HL-60 (cell line): ENCODE measurements at regions not wholly inside any gene's neighbourhood (a gene's known extent, or its start where the extent isn't known, plus 50 kb on each side); places are given as distances from the start of the nearest gene placed in this dataset.

Experiments used
- DNase-seq, 2 experiments: peaks; one replicate each; pipeline ENCODE4 v3.0.0-alpha.2; 2010 to 2020; ENCODE audit warnings: low read depth in 1 of 2, low spot score in 1 of 2
- H3K27ac ChIP-seq: fragments of 250-450 bp; sonication (Bioruptor Pico); replicated peaks from 2 replicates; pipeline ENCODE4 v1.5.1; 2020; ENCODE audit warnings: mild to moderate bottlenecking, moderate library complexity
- H3K27me3 ChIP-seq: fragments of 250-450 bp; sonication (Bioruptor Pico); 2 replicates; pipeline ENCODE4 v1.5.1; 2021; ENCODE audit warnings: mild to moderate bottlenecking, moderate library complexity; ENCODE audit not compliant: insufficient read depth, poor library complexity, severe bottlenecking
- H3K4me3 ChIP-seq: replicated peaks from 2 replicates; pipeline ENCODE4 v1.5.1; 2011; ENCODE audit warnings: mild to moderate bottlenecking, control low read depth, low read length; ENCODE audit not compliant: insufficient read depth
- GABPA ChIP-seq: IDR thresholded peaks from 2 replicates; pipeline ENCODE4 v1.6.1; 2012; ENCODE audit warnings: low read depth
- POLR2AphosphoS5 ChIP-seq: IDR thresholded peaks from 2 replicates; pipeline ENCODE4 v1.6.1; 2012; ENCODE audit warnings: low read depth
- SPI1 ChIP-seq: IDR thresholded peaks from 2 replicates; pipeline ENCODE4 v1.6.1; 2012; ENCODE audit warnings: low read depth, mild to moderate bottlenecking, borderline replicate concordance
- TF ChIP-seq, protein P1 (sequence below): IDR thresholded peaks from 2 replicates; pipeline ENCODE4 v1.6.1; 2012; ENCODE audit warnings: low read depth; ENCODE audit not compliant: insufficient replicate concordance
- TF ChIP-seq, protein P2 (sequence below): IDR thresholded peaks from one replicate; pipeline ENCODE4 v1.5.1; 2011; ENCODE audit warnings: low read length, control low read depth, inconsistent platforms; ENCODE audit not compliant: insufficient read depth

DNA sequence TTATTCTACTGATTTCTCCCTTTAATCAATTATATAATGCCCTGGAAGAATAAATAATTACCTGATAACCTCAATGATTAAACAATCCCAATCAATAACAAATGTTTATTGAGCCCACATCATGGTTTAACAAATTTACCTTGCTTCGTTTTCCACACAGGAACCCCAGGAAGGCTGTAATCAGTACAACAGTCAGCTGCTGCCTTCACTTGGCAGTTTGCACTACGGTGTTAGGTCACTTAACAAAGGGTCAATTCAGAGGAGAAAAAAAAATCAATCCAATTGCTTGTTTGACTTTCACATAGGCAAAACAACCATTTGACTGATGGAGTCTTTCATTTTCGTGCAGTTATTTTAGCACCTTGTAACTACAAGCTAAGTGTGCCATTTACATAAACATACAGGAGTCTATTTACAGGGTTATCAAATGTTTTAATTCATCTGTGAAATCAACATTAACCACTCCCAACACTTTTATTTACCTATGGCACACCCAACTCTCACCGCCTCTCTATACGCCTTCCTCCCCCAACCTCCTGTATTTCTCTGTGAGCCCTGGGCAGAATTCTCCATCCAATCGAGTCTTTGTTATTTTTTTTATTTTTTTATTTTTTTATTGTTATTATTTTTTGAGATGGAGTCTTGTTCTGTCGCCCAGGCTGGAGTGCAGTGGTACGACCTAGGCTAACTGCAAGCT, 140.4 kb upstream of the TAB2 start:
- DNase-seq, result no peak
- no peaks in the 10 kb centered on the region for H3K27me3 ChIP-seq
- TF ChIP-seq, protein P1, sequence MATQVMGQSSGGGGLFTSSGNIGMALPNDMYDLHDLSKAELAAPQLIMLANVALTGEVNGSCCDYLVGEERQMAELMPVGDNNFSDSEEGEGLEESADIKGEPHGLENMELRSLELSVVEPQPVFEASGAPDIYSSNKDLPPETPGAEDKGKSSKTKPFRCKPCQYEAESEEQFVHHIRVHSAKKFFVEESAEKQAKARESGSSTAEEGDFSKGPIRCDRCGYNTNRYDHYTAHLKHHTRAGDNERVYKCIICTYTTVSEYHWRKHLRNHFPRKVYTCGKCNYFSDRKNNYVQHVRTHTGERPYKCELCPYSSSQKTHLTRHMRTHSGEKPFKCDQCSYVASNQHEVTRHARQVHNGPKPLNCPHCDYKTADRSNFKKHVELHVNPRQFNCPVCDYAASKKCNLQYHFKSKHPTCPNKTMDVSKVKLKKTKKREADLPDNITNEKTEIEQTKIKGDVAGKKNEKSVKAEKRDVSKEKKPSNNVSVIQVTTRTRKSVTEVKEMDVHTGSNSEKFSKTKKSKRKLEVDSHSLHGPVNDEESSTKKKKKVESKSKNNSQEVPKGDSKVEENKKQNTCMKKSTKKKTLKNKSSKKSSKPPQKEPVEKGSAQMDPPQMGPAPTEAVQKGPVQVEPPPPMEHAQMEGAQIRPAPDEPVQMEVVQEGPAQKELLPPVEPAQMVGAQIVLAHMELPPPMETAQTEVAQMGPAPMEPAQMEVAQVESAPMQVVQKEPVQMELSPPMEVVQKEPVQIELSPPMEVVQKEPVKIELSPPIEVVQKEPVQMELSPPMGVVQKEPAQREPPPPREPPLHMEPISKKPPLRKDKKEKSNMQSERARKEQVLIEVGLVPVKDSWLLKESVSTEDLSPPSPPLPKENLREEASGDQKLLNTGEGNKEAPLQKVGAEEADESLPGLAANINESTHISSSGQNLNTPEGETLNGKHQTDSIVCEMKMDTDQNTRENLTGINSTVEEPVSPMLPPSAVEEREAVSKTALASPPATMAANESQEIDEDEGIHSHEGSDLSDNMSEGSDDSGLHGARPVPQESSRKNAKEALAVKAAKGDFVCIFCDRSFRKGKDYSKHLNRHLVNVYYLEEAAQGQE, result no peak
- no peak overlapping the region for H3K4me3 ChIP-seq
- H3K27ac ChIP-seq, result no peak overlapping the region

DNA sequence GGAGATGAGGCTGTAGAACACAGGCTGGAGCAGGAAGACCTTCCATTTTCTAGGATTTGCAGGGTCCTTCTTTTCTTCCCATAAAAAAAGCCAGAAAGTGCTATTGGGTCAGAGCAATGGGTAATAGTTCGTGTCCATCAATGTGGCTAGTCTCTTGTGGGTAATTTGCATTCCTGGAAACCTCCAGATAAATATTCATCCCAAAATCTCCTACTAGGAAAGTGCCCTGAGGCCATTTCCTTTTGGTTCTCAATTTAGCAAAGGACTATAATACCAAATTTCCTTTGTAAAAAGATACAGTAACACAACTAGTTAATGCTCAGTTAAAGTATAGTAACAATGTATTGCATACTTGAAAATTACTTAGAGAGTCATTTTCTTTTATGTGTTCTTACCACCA, 138.1 kb upstream of the TAB2 start:
- Histone ChIP-seq H3K27ac (no peak overlapping the region), H3K4me3 (no peak overlapping the region), H3K27me3 (no peaks in the 10 kb centered on the region)
- TF ChIP-seq, protein P1, result no peak
- TF ChIP-seq POLR2AphosphoS5 (no peak), GABPA (no peak), SPI1 (no peak)
- TF ChIP-seq, protein P2, sequence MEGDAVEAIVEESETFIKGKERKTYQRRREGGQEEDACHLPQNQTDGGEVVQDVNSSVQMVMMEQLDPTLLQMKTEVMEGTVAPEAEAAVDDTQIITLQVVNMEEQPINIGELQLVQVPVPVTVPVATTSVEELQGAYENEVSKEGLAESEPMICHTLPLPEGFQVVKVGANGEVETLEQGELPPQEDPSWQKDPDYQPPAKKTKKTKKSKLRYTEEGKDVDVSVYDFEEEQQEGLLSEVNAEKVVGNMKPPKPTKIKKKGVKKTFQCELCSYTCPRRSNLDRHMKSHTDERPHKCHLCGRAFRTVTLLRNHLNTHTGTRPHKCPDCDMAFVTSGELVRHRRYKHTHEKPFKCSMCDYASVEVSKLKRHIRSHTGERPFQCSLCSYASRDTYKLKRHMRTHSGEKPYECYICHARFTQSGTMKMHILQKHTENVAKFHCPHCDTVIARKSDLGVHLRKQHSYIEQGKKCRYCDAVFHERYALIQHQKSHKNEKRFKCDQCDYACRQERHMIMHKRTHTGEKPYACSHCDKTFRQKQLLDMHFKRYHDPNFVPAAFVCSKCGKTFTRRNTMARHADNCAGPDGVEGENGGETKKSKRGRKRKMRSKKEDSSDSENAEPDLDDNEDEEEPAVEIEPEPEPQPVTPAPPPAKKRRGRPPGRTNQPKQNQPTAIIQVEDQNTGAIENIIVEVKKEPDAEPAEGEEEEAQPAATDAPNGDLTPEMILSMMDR, result no peak
- no peak for DNase-seq

DNA sequence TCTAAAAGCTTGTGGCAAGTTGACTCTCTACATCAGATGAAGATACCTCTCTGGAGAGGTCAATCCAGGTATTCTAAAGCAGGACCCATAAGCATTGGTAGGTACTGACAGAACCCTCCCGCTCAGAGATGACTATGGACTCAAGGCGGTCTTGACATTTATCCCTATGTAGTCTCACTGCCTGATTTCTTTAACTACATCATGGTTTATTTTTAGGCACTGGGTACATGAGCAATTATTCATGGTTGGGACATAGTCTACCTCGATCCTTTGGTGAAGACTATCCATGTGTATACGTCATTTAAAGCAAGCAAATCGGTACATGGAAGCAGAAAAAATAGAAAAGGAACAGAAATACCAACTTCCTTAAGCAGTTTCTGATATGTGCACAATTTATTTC, 136.2 kb upstream of the TAB2 start:
- DNase-seq, result no peak
- TF ChIP-seq POLR2AphosphoS5, result no peak
- TF ChIP-seq, protein P1, result no peak
- TF ChIP-seq SPI1, result no peak
- TF ChIP-seq, protein P2, result no peak
- TF ChIP-seq GABPA, result no peak
- Histone ChIP-seq H3K27ac (no peak overlapping the region), H3K4me3 (no peak overlapping the region), H3K27me3 (no peaks in the 10 kb centered on the region)
